Calu3 (cell line): ENCODE measurements at regions not wholly inside any gene's neighbourhood (a gene's known extent, or its start where the extent isn't known, plus 50 kb on each side); places are given as distances from the start of the nearest gene placed in this dataset.

ENCODE experiments used
- BruUV-seq: library from RNA; stranded (reverse); fragments of 400-500 nt; replicated peaks from 2 replicates; lab custom pipeline; 2021; lab: Mats Ljungman, UMichigan
- CTCF ChIA-PET: fragments of 300-600 bp; sonication (Branson Sonifier 250); formaldehyde crosslinking; loops from one replicate; lab custom pipeline; 2022; ENCODE audit warnings: antibody characterized with exemption; lab: Charles Lee
- DNase-seq: peaks from one replicate; pipeline ENCODE4 v3.0.0; 2022
- H3K27ac Mint-ChIP-seq: one replicate; pipeline ENCODE4 v1.8.0; 2022; ENCODE audit warnings: mixed read lengths; ENCODE audit not compliant: unreplicated experiment
- H3K27me3 Mint-ChIP-seq: one replicate; pipeline ENCODE4 v1.8.0; 2022; ENCODE audit warnings: mixed read lengths; ENCODE audit not compliant: unreplicated experiment
- H3K36me3 Mint-ChIP-seq: one replicate; pipeline ENCODE4 v1.8.0; 2022; ENCODE audit warnings: mild to moderate bottlenecking, moderate library complexity, mixed read lengths; ENCODE audit not compliant: insufficient read depth, unreplicated experiment
- H3K4me1 Mint-ChIP-seq: one replicate; pipeline ENCODE4 v1.8.0; 2022; ENCODE audit warnings: mild to moderate bottlenecking, low read depth, mixed read lengths; ENCODE audit not compliant: unreplicated experiment
- H3K4me3 Mint-ChIP-seq: one replicate; pipeline ENCODE4 v1.8.0; 2022; ENCODE audit warnings: mild to moderate bottlenecking, low read depth, moderate library complexity, mixed read lengths; ENCODE audit not compliant: unreplicated experiment
- H3K9me3 Mint-ChIP-seq: one replicate; pipeline ENCODE4 v1.8.0; 2022; ENCODE audit warnings: low read depth, mixed read lengths; ENCODE audit not compliant: unreplicated experiment
- intact Hi-C: fragments of 100-400 bp; cut with micrococcal nuclease; formaldehyde crosslinking; loops from one replicate; pipeline ENCODE4 v1.10.0; 2022; ENCODE audit not compliant: unreplicated experiment
- TF ChIP-seq, protein P1 (sequence below): fragments of 200-600 bp; IDR thresholded peaks from one replicate; pipeline ENCODE4 v1.8.0; 2022; ENCODE audit warnings: antibody characterized with exemption; ENCODE audit not compliant: unreplicated experiment

- no peaks in the 10 kb centered on the region for H3K27me3 Mint-ChIP-seq
- BruUV-seq: no TSS peak
Observed at GRCh38 chr4:93957186-93957585, 128.6 kb downstream of the ATOH1 start.

GRCh38 chr4:93960450-93960849, 131.9 kb downstream of the ATOH1 start:
- no peaks in the 10 kb centered on the region for H3K36me3 Mint-ChIP-seq
- BruUV-seq: no TSS peak
- H3K27me3 Mint-ChIP-seq: no peaks in the 10 kb centered on the region
- CTCF ChIA-PET: no interaction called here
- intact Hi-C loops: no loop called here
- DNase-seq: no peak
- no peaks in the 10 kb centered on the region for H3K9me3 Mint-ChIP-seq
- no peak overlapping the region for H3K27ac Mint-ChIP-seq
- no peak overlapping the region for H3K4me3 Mint-ChIP-seq
- no peaks in the 10 kb centered on the region for H3K4me1 Mint-ChIP-seq
- TF ChIP-seq, protein P1, sequence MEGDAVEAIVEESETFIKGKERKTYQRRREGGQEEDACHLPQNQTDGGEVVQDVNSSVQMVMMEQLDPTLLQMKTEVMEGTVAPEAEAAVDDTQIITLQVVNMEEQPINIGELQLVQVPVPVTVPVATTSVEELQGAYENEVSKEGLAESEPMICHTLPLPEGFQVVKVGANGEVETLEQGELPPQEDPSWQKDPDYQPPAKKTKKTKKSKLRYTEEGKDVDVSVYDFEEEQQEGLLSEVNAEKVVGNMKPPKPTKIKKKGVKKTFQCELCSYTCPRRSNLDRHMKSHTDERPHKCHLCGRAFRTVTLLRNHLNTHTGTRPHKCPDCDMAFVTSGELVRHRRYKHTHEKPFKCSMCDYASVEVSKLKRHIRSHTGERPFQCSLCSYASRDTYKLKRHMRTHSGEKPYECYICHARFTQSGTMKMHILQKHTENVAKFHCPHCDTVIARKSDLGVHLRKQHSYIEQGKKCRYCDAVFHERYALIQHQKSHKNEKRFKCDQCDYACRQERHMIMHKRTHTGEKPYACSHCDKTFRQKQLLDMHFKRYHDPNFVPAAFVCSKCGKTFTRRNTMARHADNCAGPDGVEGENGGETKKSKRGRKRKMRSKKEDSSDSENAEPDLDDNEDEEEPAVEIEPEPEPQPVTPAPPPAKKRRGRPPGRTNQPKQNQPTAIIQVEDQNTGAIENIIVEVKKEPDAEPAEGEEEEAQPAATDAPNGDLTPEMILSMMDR: no peak

More at GRCh38 chr4:93957186-93957585, 128.6 kb downstream of the ATOH1 start:
- Mint-ChIP-seq H3K27ac (no peak overlapping the region), H3K36me3 (no peaks in the 10 kb centered on the region), H3K4me3 (no peak overlapping the region), H3K9me3 (no peaks in the 10 kb centered on the region), H3K4me1 (no peaks in the 10 kb centered on the region)
- intact Hi-C loops: no loop called here
- TF ChIP-seq, protein P1: no peak
- CTCF ChIA-PET: no interaction called here
- DNase-seq: no peak

DNA sequence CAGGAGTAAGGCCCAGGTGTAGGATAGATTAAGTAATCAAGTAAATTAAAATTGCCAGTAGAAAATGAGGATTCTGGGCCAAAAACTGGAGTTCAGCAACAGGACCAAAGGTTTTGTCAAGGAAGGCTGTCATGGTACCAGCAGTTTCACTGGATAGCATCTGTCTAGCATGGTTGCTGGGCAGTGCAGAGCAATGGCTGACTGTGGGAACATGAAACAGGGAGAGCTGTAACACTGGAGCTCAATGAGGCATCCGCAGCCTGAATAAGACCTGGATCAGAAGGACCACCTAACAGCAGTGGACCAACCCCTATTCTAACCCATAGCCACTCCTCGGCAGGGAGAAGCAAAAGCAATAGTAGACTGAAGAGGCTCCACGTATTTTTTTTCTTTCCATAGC, 132.4 kb downstream of the ATOH1 start:
- H3K27ac Mint-ChIP-seq: no peak overlapping the region
- no peaks in the 10 kb centered on the region for H3K27me3 Mint-ChIP-seq
- CTCF ChIA-PET: no interaction called here

GRCh38 chr4:93981594-93981993, 153.0 kb downstream of the ATOH1 start:
- H3K4me1 Mint-ChIP-seq: no peaks in the 10 kb centered on the region
- peaks cover 3% of the 10 kb centered on the region for H3K9me3 Mint-ChIP-seq
- H3K27ac Mint-ChIP-seq: no peak overlapping the region
- CTCF ChIA-PET: interaction anchor here (0.6 kb wide), 1 partner anchor 136 kb away, joined by 3 read pairs; no protein-coding TSS in a partner anchor
- DNase-seq: no peak
- no peaks in the 10 kb centered on the region for H3K36me3 Mint-ChIP-seq
- BruUV-seq: no TSS peak
- H3K4me3 Mint-ChIP-seq: no peak overlapping the region
- H3K27me3 Mint-ChIP-seq: no peaks in the 10 kb centered on the region
- TF ChIP-seq, protein P1: no peak
- intact Hi-C loops: no loop called here

More for the DNA sequence above, 132.4 kb downstream of the ATOH1 start:
- TF ChIP-seq, protein P1: no peak
- H3K4me3 Mint-ChIP-seq: no peak overlapping the region
- no peak for DNase-seq
- intact Hi-C loops: no loop called here
- H3K9me3 Mint-ChIP-seq: no peaks in the 10 kb centered on the region
- no peaks in the 10 kb centered on the region for H3K36me3 Mint-ChIP-seq
- no peaks in the 10 kb centered on the region for H3K4me1 Mint-ChIP-seq
- no TSS peak for BruUV-seq
